OCI-LY1 (cell line): ENCODE measurements at regions not wholly inside any gene's neighbourhood (a gene's known extent, or its start where the extent isn't known, plus 50 kb on each side); places are given as distances from the start of the nearest gene placed in this dataset.

Experiments
- EZH2 ChIP-seq: fragments of 200-600 bp; sonication (generic), shearing (Covaris generic); IDR thresholded peaks from 2 replicates; pipeline ENCODE4 v1.8.0; 2017; ENCODE audit warnings: borderline replicate concordance, mixed run types, mild to moderate bottlenecking, antibody characterized with exemption, low read length, moderate library complexity, mixed read lengths
- TF ChIP-seq, protein P1 (sequence below): fragments of 200-600 bp; sonication (generic), shearing (Covaris generic); IDR thresholded peaks from 2 replicates; pipeline ENCODE4 v1.5.1; 2017; ENCODE audit warnings: mild to moderate bottlenecking, antibody characterized with exemption, low read length, moderate library complexity, mixed read lengths

DNA sequence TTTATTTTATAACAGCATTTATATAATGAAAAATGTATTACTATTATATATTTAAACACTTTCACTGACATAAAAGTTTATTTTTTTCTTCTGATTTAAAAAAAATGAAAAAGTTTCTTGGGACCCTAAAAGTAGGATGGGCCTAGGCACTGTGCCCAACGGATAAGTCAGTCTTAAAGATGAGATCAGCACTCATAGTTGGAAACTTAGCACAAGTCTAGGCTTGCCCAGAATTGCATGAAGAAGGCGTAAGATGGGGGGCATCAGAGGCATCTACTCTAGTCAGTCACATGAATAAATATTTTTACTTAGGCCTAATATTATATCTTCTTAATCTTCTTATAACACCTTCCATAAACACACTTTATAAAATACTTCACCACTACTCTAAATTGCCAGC lies 306.7 kb upstream of the GRID2 start:
- TF ChIP-seq EZH2: no peak
- TF ChIP-seq, protein P1, sequence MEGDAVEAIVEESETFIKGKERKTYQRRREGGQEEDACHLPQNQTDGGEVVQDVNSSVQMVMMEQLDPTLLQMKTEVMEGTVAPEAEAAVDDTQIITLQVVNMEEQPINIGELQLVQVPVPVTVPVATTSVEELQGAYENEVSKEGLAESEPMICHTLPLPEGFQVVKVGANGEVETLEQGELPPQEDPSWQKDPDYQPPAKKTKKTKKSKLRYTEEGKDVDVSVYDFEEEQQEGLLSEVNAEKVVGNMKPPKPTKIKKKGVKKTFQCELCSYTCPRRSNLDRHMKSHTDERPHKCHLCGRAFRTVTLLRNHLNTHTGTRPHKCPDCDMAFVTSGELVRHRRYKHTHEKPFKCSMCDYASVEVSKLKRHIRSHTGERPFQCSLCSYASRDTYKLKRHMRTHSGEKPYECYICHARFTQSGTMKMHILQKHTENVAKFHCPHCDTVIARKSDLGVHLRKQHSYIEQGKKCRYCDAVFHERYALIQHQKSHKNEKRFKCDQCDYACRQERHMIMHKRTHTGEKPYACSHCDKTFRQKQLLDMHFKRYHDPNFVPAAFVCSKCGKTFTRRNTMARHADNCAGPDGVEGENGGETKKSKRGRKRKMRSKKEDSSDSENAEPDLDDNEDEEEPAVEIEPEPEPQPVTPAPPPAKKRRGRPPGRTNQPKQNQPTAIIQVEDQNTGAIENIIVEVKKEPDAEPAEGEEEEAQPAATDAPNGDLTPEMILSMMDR: no peak
